Stimulated activated CD8-positive, alpha-beta memory T cell treated with anti-CD3 and anti-CD28 coated beads, Interleukin-2, amount 100 ng/mL, for 48 hours (primary cell): ENCODE measurements at regions not wholly inside any gene's neighbourhood (a gene's known extent, or its start where the extent isn't known, plus 50 kb on each side); places are given as distances from the start of the nearest gene placed in this dataset.
"Not testable (repeated sequence)": the region's sequence is repeated elsewhere in the genome, so short reads cannot be mapped to it uniquely, and the experiment has no call there.

Experiments
- DNase-seq, 2 donors: peaks; one replicate each; pipeline ENCODE4 v3.0.0-alpha.2; 2020; ENCODE audit warnings: low read depth in 2 of 2

GRCh38 chr7:65062566-65062965 is 56.1 kb upstream of the ERV3-1 start:
- not testable (repeated sequence) for DNase-seq

- DNase-seq = not testable (repeated sequence)
These were observed 52.8 kb upstream of the ERV3-1 start for GRCh38 chr7:65059247-65059646.
